ENCODE measurements at regions not wholly inside any gene's neighbourhood (a gene's known extent, or its start where the extent isn't known, plus 50 kb on each side); places are given as distances from the start of the nearest gene placed in this dataset.
A peak's percentile ranks its signal among the peaks of the same experiment; 100 is the strongest.

DNA sequence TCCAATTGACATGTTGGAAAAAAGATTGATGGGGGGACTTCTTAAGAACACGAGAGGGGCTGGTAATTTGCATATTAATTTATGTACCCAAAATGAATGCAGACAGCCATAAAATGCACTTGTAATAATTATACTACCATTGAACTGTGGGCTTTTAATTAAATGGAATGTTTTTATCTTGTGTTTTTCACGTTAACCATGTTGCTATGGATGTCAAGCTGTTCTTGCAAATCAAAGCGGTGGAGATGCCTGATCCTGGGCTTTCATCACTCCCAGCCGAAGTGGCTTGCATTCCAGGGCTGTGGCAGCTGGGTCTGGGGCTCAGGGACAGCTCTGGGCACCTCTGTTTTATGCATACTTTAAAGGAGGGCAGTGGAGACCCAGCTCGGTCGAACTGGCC lies 179.4 kb upstream of the TMTC4 start:
- TF ChIP-seq CTCF (IDR thresholded peaks at IDR 0.05; ENCODE audit: control extremely low read depth in 1 of 3, insufficient read depth in 1 of 3, low read depth in 1 of 3, low read length in 3 of 3) (no peak), MAX (IDR thresholded peaks at IDR 0.05) (no peak), ZNF274 (IDR thresholded peaks at IDR 0.05; ENCODE audit: borderline replicate concordance, extremely low read depth, low read length) (no peak), EP300 (IDR thresholded peaks at IDR 0.05; ENCODE audit: borderline replicate concordance in 1 of 2, low read depth in 2 of 2, low read length in 2 of 2) (no peak), KDM1A (IDR thresholded peaks at IDR 0.05; ENCODE audit: borderline replicate concordance, low read length) (no peak), HDAC6 (IDR thresholded peaks at IDR 0.05; ENCODE audit: low read depth, low read length) (no peak), TEAD4 (IDR thresholded peaks at IDR 0.05; ENCODE audit: low read depth, low read length) (peak; percentile 96), POLR2AphosphoS5 (IDR thresholded peaks at IDR 0.05; ENCODE audit: low read depth, low read length) (no peak), CBX8 (IDR thresholded peaks at IDR 0.05; ENCODE audit: borderline replicate concordance, low read depth, low read length) (no peak)
- TF ChIP-seq, protein P1, sequence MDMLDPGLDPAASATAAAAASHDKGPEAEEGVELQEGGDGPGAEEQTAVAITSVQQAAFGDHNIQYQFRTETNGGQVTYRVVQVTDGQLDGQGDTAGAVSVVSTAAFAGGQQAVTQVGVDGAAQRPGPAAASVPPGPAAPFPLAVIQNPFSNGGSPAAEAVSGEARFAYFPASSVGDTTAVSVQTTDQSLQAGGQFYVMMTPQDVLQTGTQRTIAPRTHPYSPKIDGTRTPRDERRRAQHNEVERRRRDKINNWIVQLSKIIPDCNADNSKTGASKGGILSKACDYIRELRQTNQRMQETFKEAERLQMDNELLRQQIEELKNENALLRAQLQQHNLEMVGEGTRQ (IDR thresholded peaks at IDR 0.05; ENCODE audit: low read length): no peak
